Caco-2 (cell line): ENCODE measurements at regions not wholly inside any gene's neighbourhood (a gene's known extent, or its start where the extent isn't known, plus 50 kb on each side); places are given as distances from the start of the nearest gene placed in this dataset.

Experiments used
- BruUV-seq: library from RNA; stranded (reverse); fragments of 400-500 nt; replicated peaks from 2 replicates; lab custom pipeline; 2021; lab: Mats Ljungman, UMichigan
- CTCF ChIA-PET: fragments of 300-600 bp; sonication (Branson Sonifier 250); formaldehyde crosslinking; loops from one replicate; lab custom pipeline; 2022; ENCODE audit warnings: antibody characterized with exemption; lab: Charles Lee
- POLR2A ChIA-PET: fragments of 300-600 bp; sonication (Branson Sonifier 250); formaldehyde crosslinking; loops from one replicate; lab custom pipeline; 2022; ENCODE audit warnings: antibody characterized with exemption; lab: Charles Lee
- DNase-seq, 2 experiments: peaks; one replicate each; pipeline versions ENCODE4 v3.0.0 to v3.0.0-alpha.2; 2020 to 2022
- H3K27me3 ChIP-seq: replicated peaks from 2 replicates; pipeline ENCODE4 v1.6.0; 2011; ENCODE audit warnings: low read length; ENCODE audit not compliant: control insufficient read depth, insufficient read depth
- H3K36me3 ChIP-seq: 2 replicates; pipeline ENCODE4 v1.5.1; 2011; ENCODE audit warnings: low read length; ENCODE audit not compliant: control insufficient read depth, insufficient read depth
- H3K4me1 ChIP-seq: fragments of 250-450 bp; sonication (Bioruptor Pico); 2 replicates; pipeline ENCODE4 v1.5.1; 2020; ENCODE audit warnings: mild to moderate bottlenecking
- H3K4me3 ChIP-seq: 2 replicates; pipeline ENCODE4 v1.5.1; 2011; ENCODE audit warnings: low read depth, mild to moderate bottlenecking, control low read depth, low read length
- H3K9me3 ChIP-seq: fragments of 250-450 bp; sonication (Bioruptor Pico); 2 replicates; pipeline ENCODE4 v1.5.1; 2020; ENCODE audit warnings: mild to moderate bottlenecking, moderate library complexity
- H3K27ac Mint-ChIP-seq: one replicate; pipeline ENCODE4 v1.8.0; 2022; ENCODE audit warnings: mixed read lengths; ENCODE audit not compliant: unreplicated experiment
- H3K27me3 Mint-ChIP-seq: one replicate; pipeline ENCODE4 v1.8.0; 2022; ENCODE audit warnings: mixed read lengths; ENCODE audit not compliant: insufficient read depth, unreplicated experiment
- H3K36me3 Mint-ChIP-seq: one replicate; pipeline ENCODE4 v1.8.0; 2022; ENCODE audit warnings: mild to moderate bottlenecking, mixed read lengths; ENCODE audit not compliant: insufficient read depth, unreplicated experiment
- H3K4me1 Mint-ChIP-seq: one replicate; pipeline ENCODE4 v1.8.0; 2022; ENCODE audit warnings: low read depth, mixed read lengths; ENCODE audit not compliant: unreplicated experiment
- H3K4me3 Mint-ChIP-seq: one replicate; pipeline ENCODE4 v1.8.0; 2022; ENCODE audit warnings: mild to moderate bottlenecking, moderate library complexity, mixed read lengths; ENCODE audit not compliant: unreplicated experiment
- H3K9me3 Mint-ChIP-seq: one replicate; pipeline ENCODE4 v1.8.0; 2022; ENCODE audit warnings: mixed read lengths; ENCODE audit not compliant: unreplicated experiment
- CTCF ChIP-seq, 2 experiments: fragments of 200-600 bp in 1 of 2; IDR thresholded peaks; 1 replicate in 1 of 2; 2 replicates in 1 of 2; pipeline versions ENCODE4 v1.5.1 to v1.8.0; 2011 to 2022; ENCODE audit warnings: antibody characterized with exemption in 1 of 2, control low read depth in 1 of 2, inconsistent platforms in 1 of 2, low read depth in 1 of 2, low read length in 1 of 2, mild to moderate bottlenecking in 1 of 2, moderate library complexity in 1 of 2; ENCODE audit not compliant: insufficient read depth in 1 of 2, severe bottlenecking in 1 of 2, unreplicated experiment in 1 of 2
- intact Hi-C: fragments of 100-400 bp; cut with micrococcal nuclease; formaldehyde crosslinking; loops from one replicate; pipeline ENCODE4 v1.10.0; 2022; ENCODE audit not compliant: unreplicated experiment

- no peaks in the 10 kb centered on the region for H3K4me1 Mint-ChIP-seq
- H3K36me3 ChIP-seq, result no peaks in the 10 kb centered on the region
- intact Hi-C loops, result no loop called here
- H3K4me1 ChIP-seq, result no peaks in the 10 kb centered on the region
- H3K9me3 Mint-ChIP-seq, result no peaks in the 10 kb centered on the region
- H3K27me3 ChIP-seq, result no peaks in the 10 kb centered on the region
- ChIA-PET CTCF (no interaction called here), POLR2A (no interaction called here)
- no peak for TF ChIP-seq CTCF (IDR thresholded peaks at IDR 0.05; ENCODE audit: insufficient read depth in 1 of 2, low read depth in 1 of 2, low read length in 1 of 2, severe bottlenecking in 1 of 2, unreplicated experiment in 1 of 2)
- no peak for DNase-seq
- no peak overlapping the region for H3K4me3 Mint-ChIP-seq
- H3K36me3 Mint-ChIP-seq, result no peaks in the 10 kb centered on the region
- H3K27ac Mint-ChIP-seq, result no peak overlapping the region
- no TSS peak for BruUV-seq
- H3K27me3 Mint-ChIP-seq, result no peaks in the 10 kb centered on the region
- H3K4me3 ChIP-seq, result no peak overlapping the region
- H3K9me3 ChIP-seq, result no peaks in the 10 kb centered on the region
Measured at GRCh38 chr18:75656563-75657247, 229.2 kb upstream of the SMIM21 start.

GRCh38 chr18:75656035-75656434 is 228.5 kb upstream of the SMIM21 start:
- Histone ChIP-seq H3K4me1 (no peaks in the 10 kb centered on the region), H3K4me3 (no peak overlapping the region), H3K27me3 (no peaks in the 10 kb centered on the region), H3K9me3 (no peaks in the 10 kb centered on the region), H3K36me3 (no peaks in the 10 kb centered on the region)
- no peak for DNase-seq
- CTCF ChIA-PET, result no interaction called here
- no peak for TF ChIP-seq CTCF (IDR thresholded peaks at IDR 0.05; ENCODE audit: insufficient read depth in 1 of 2, low read depth in 1 of 2, low read length in 1 of 2, severe bottlenecking in 1 of 2, unreplicated experiment in 1 of 2)
- Mint-ChIP-seq H3K4me3 (no peak overlapping the region), H3K4me1 (no peaks in the 10 kb centered on the region), H3K27me3 (no peaks in the 10 kb centered on the region), H3K9me3 (no peaks in the 10 kb centered on the region), H3K27ac (no peak overlapping the region), H3K36me3 (no peaks in the 10 kb centered on the region)
- no TSS peak for BruUV-seq
- intact Hi-C loops, result no loop called here
- POLR2A ChIA-PET, result no interaction called here

GRCh38 chr18:75654851-75655751 is 227.6 kb upstream of the SMIM21 start:
- H3K27me3 ChIP-seq, result no peaks in the 10 kb centered on the region
- no peak overlapping the region for H3K4me3 ChIP-seq
- no peaks in the 10 kb centered on the region for H3K36me3 Mint-ChIP-seq
- no peaks in the 10 kb centered on the region for H3K4me1 Mint-ChIP-seq
- TF ChIP-seq CTCF (IDR thresholded peaks at IDR 0.05; ENCODE audit: insufficient read depth in 1 of 2, low read depth in 1 of 2, low read length in 1 of 2, severe bottlenecking in 1 of 2, unreplicated experiment in 1 of 2), result no peak
- H3K9me3 ChIP-seq, result no peaks in the 10 kb centered on the region
- no peaks in the 10 kb centered on the region for H3K9me3 Mint-ChIP-seq
- H3K27me3 Mint-ChIP-seq, result no peaks in the 10 kb centered on the region
- no peaks in the 10 kb centered on the region for H3K4me1 ChIP-seq
- H3K36me3 ChIP-seq, result no peaks in the 10 kb centered on the region
- intact Hi-C loops, result no loop called here
- POLR2A ChIA-PET, result no interaction called here
- CTCF ChIA-PET, result no interaction called here
- no peak overlapping the region for H3K27ac Mint-ChIP-seq
- H3K4me3 Mint-ChIP-seq, result no peak overlapping the region
- no TSS peak for BruUV-seq
- no peak for DNase-seq
